AG09309 (cell line): ENCODE measurements at regions not wholly inside any gene's neighbourhood (a gene's known extent, or its start where the extent isn't known, plus 50 kb on each side); places are given as distances from the start of the nearest gene placed in this dataset.

ENCODE experiments used
- DNase-seq: peaks from one replicate; pipeline ENCODE4 v3.0.0-alpha.2; 2010; ENCODE audit warnings: low read depth
- H3K4me3 ChIP-seq: 2 replicates; pipeline ENCODE4 v1.5.1; 2011; ENCODE audit warnings: mild to moderate bottlenecking, low read depth, low read length, moderate library complexity; ENCODE audit not compliant: control insufficient read depth
- CTCF ChIP-seq: IDR thresholded peaks from 2 replicates; pipeline ENCODE4 v1.5.1; 2011; ENCODE audit warnings: mild to moderate bottlenecking, low read depth, low read length, inconsistent platforms; ENCODE audit not compliant: insufficient read depth, control insufficient read depth; ENCODE audit errors: missing control alignments

GRCh38 chr10:10848488-10849111 is 169.1 kb upstream of the CELF2 start:
- no peak for TF ChIP-seq CTCF
- no peak overlapping the region for H3K4me3 ChIP-seq
- DNase-seq: no peak

GRCh38 chr10:10849306-10849705 is 168.4 kb upstream of the CELF2 start:
- TF ChIP-seq CTCF: no peak
- H3K4me3 ChIP-seq: no peak overlapping the region
- no peak for DNase-seq

GRCh38 chr10:10850214-10850613 is 167.5 kb upstream of the CELF2 start:
- H3K4me3 ChIP-seq: no peak overlapping the region
- DNase-seq: no peak
- TF ChIP-seq CTCF: no peak

DNA sequence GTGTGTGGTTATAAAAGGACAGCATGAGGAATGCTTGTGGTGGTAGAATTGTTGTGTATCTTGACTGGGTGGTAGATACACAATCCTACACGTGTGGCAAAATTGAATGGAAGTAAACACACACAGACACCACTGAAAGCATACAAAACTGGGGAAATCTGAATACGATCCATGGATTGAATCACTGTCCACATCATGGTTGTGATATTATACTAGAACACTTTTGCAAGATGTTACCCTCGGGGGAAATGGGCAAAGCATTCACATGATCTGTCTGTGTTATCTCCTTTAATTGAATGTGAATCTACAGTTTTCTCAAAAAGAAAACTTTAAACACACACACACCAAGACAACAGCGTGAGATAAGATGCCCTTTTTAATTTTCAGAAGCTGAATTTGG is 165.2 kb upstream of the CELF2 start:
- no peak for TF ChIP-seq CTCF
- no peak for DNase-seq
- no peak overlapping the region for H3K4me3 ChIP-seq

- H3K4me3 ChIP-seq: no peak overlapping the region
- no peak for TF ChIP-seq CTCF
- DNase-seq: no peak
These were observed 163.7 kb upstream of the CELF2 start for GRCh38 chr10:10853954-10854353.

- DNase-seq: no peak
- H3K4me3 ChIP-seq: no peak overlapping the region
- TF ChIP-seq CTCF: no peak
These were observed 162.9 kb upstream of the CELF2 start for GRCh38 chr10:10854725-10855124.

- no peak for DNase-seq
- TF ChIP-seq CTCF: no peak
- H3K4me3 ChIP-seq: no peak overlapping the region
These were observed 162.5 kb upstream of the CELF2 start for GRCh38 chr10:10855151-10855581.
